ENCODE measurements at regions not wholly inside any gene's neighbourhood (a gene's known extent, or its start where the extent isn't known, plus 50 kb on each side); places are given as distances from the start of the nearest gene placed in this dataset.

GRCh38 chr3:117248153-117248552 is 538.6 kb downstream of the TUSC7 start:
- Histone ChIP-seq H3K9me3 (ENCODE audit: insufficient read depth, low read length, severe bottlenecking) (no peaks in the 10 kb centered on the region), H3K4me2 (ENCODE audit: insufficient read depth, low read length) (no peak overlapping the region), H4K20me1 (ENCODE audit: insufficient read depth, low read length) (no peaks in the 10 kb centered on the region), H3K79me2 (ENCODE audit: insufficient read depth, low read length) (no peaks in the 10 kb centered on the region), H3K27me3 (ENCODE audit: insufficient read depth, low read length, poor library complexity) (no peaks in the 10 kb centered on the region), H3K36me3 (ENCODE audit: insufficient read depth, low read length) (no peaks in the 10 kb centered on the region), H2AFZ (ENCODE audit: low read depth, low read length) (no peak overlapping the region), H3K4me3 (ENCODE audit: low read depth in 1 of 2, low read length in 2 of 2) (no peak overlapping the region), H3K4me1 (ENCODE audit: insufficient read depth, low read length) (no peaks in the 10 kb centered on the region), H3K27ac (ENCODE audit: low read length) (no peak overlapping the region), H3K9ac (ENCODE audit: low read depth, low read length) (no peak overlapping the region)
- no peak for TF ChIP-seq EZH2 (IDR thresholded peaks at IDR 0.05; ENCODE audit: borderline replicate concordance, low read depth, low read length, severe bottlenecking)
- TF ChIP-seq CTCF (IDR thresholded peaks at IDR 0.05; ENCODE audit: borderline replicate concordance, extremely low read depth, low read length, poor library complexity, severe bottlenecking) = no peak
- ATAC-seq (ENCODE audit: insufficient read depth, low read depth) (no peak), DNase-seq (no peak)

GRCh38 chr3:117252208-117252607 is 542.6 kb downstream of the TUSC7 start:
- H3K4me2 ChIP-seq (ENCODE audit: insufficient read depth, low read length) = no peak overlapping the region

GRCh38 chr3:117252651-117253050 is 543.1 kb downstream of the TUSC7 start:
- Histone ChIP-seq H4K20me1 (ENCODE audit: insufficient read depth, low read length) (no peaks in the 10 kb centered on the region), H2AFZ (ENCODE audit: low read depth, low read length) (no peak overlapping the region), H3K9me3 (ENCODE audit: insufficient read depth, low read length, severe bottlenecking) (no peaks in the 10 kb centered on the region), H3K27me3 (ENCODE audit: insufficient read depth, low read length, poor library complexity) (no peaks in the 10 kb centered on the region), H3K27ac (ENCODE audit: low read length) (no peak overlapping the region), H3K79me2 (ENCODE audit: insufficient read depth, low read length) (no peaks in the 10 kb centered on the region), H3K36me3 (ENCODE audit: insufficient read depth, low read length) (no peaks in the 10 kb centered on the region), H3K4me3 (ENCODE audit: low read depth in 1 of 2, low read length in 2 of 2) (no peak overlapping the region), H3K4me1 (ENCODE audit: insufficient read depth, low read length) (no peaks in the 10 kb centered on the region), H3K9ac (ENCODE audit: low read depth, low read length) (no peak overlapping the region), H3K4me2 (ENCODE audit: insufficient read depth, low read length) (no peak overlapping the region)
- DNase-seq (no peak), ATAC-seq (ENCODE audit: insufficient read depth, low read depth) (no peak)
- TF ChIP-seq CTCF (IDR thresholded peaks at IDR 0.05; ENCODE audit: borderline replicate concordance, extremely low read depth, low read length, poor library complexity, severe bottlenecking) (no peak), EZH2 (IDR thresholded peaks at IDR 0.05; ENCODE audit: borderline replicate concordance, low read depth, low read length, severe bottlenecking) (no peak)

More at GRCh38 chr3:117252208-117252607, 542.6 kb downstream of the TUSC7 start:
- Histone ChIP-seq H3K36me3 (ENCODE audit: insufficient read depth, low read length) (no peaks in the 10 kb centered on the region), H3K9me3 (ENCODE audit: insufficient read depth, low read length, severe bottlenecking) (no peaks in the 10 kb centered on the region), H4K20me1 (ENCODE audit: insufficient read depth, low read length) (no peaks in the 10 kb centered on the region), H3K27me3 (ENCODE audit: insufficient read depth, low read length, poor library complexity) (no peaks in the 10 kb centered on the region), H3K27ac (ENCODE audit: low read length) (no peak overlapping the region), H3K4me3 (ENCODE audit: low read depth in 1 of 2, low read length in 2 of 2) (no peak overlapping the region), H2AFZ (ENCODE audit: low read depth, low read length) (no peak overlapping the region), H3K4me1 (ENCODE audit: insufficient read depth, low read length) (no peaks in the 10 kb centered on the region), H3K9ac (ENCODE audit: low read depth, low read length) (no peak overlapping the region), H3K79me2 (ENCODE audit: insufficient read depth, low read length) (no peaks in the 10 kb centered on the region)
- DNase-seq (no peak), ATAC-seq (ENCODE audit: insufficient read depth, low read depth) (no peak)
- TF ChIP-seq CTCF (IDR thresholded peaks at IDR 0.05; ENCODE audit: borderline replicate concordance, extremely low read depth, low read length, poor library complexity, severe bottlenecking) (no peak), EZH2 (IDR thresholded peaks at IDR 0.05; ENCODE audit: borderline replicate concordance, low read depth, low read length, severe bottlenecking) (no peak)

GRCh38 chr3:117253636-117254035 is 544.1 kb downstream of the TUSC7 start:
- no peaks in the 10 kb centered on the region for H3K4me1 ChIP-seq (ENCODE audit: insufficient read depth, low read length)
- no peaks in the 10 kb centered on the region for H3K79me2 ChIP-seq (ENCODE audit: insufficient read depth, low read length)
- no peak overlapping the region for H3K9ac ChIP-seq (ENCODE audit: low read depth, low read length)
- no peaks in the 10 kb centered on the region for H3K27me3 ChIP-seq (ENCODE audit: insufficient read depth, low read length, poor library complexity)
- H3K36me3 ChIP-seq (ENCODE audit: insufficient read depth, low read length) = no peaks in the 10 kb centered on the region
- H3K9me3 ChIP-seq (ENCODE audit: insufficient read depth, low read length, severe bottlenecking) = no peaks in the 10 kb centered on the region
- no peak overlapping the region for H3K4me3 ChIP-seq (ENCODE audit: low read depth in 1 of 2, low read length in 2 of 2)
- H4K20me1 ChIP-seq (ENCODE audit: insufficient read depth, low read length) = no peaks in the 10 kb centered on the region
- no peak overlapping the region for H2AFZ ChIP-seq (ENCODE audit: low read depth, low read length)
- DNase-seq (no peak), ATAC-seq (ENCODE audit: insufficient read depth, low read depth) (no peak)
- no peak overlapping the region for H3K4me2 ChIP-seq (ENCODE audit: insufficient read depth, low read length)
- TF ChIP-seq CTCF (IDR thresholded peaks at IDR 0.05; ENCODE audit: borderline replicate concordance, extremely low read depth, low read length, poor library complexity, severe bottlenecking) (no peak), EZH2 (IDR thresholded peaks at IDR 0.05; ENCODE audit: borderline replicate concordance, low read depth, low read length, severe bottlenecking) (no peak)
- H3K27ac ChIP-seq (ENCODE audit: low read length) = no peak overlapping the region
